GM19025 (cell line): ENCODE measurements at regions not wholly inside any gene's neighbourhood (a gene's known extent, or its start where the extent isn't known, plus 50 kb on each side); places are given as distances from the start of the nearest gene placed in this dataset.
"Not testable (repeated sequence)": the region's sequence is repeated elsewhere in the genome, so short reads cannot be mapped to it uniquely, and the experiment has no call there.

Experiments used
- ATAC-seq: cut with Tn5 transposase; IDR thresholded peaks from one replicate; pipeline ENCODE4 v1.9.1; 2021; ENCODE audit warnings: mild to moderate bottlenecking, low read depth, moderate library complexity; ENCODE audit not compliant: unreplicated experiment

DNA sequence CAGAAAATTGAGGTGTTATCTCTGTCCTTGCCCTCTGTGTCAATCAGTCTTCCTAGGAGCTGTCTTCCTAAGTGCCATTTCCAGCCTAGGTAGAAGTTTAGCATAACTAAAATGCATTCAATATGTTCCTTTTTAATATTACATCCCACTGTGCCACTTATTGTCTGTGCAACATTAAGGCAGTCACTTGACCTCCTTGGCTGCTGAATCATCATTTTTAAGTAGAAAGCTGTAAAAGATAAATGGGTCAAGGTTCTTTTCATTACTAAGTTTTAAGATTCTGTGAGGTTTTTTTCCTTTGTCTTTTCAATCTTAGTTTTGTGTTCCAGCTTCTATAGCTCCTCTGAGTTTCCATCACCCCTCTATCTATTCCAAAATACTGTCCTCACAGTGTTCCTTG lies 371.9 kb upstream of the SOX9 start:
- no peak for ATAC-seq

- no peak for ATAC-seq
These were observed 367.8 kb upstream of the SOX9 start for GRCh38 chr17:71753070-71753469.

DNA sequence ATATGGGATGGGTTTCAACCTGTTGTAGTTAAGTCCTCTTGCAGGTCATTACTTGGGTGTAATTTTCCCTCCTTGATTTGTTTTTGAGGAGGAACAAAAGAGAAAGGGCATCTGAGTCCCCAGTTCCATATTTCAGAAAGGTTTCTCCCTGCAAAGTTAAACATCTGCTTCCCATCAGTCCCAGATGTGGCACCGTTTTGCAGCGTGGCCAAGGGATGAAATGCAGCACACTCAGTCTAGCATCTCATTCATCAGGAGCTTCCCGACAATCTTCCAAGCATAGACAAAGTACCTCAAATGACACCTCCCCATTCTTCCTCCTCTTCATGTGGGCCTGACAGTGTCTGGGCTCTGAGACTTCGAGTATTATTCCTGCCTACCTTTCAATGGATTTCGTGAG lies 363.7 kb upstream of the SOX9 start:
- no peak for ATAC-seq

DNA sequence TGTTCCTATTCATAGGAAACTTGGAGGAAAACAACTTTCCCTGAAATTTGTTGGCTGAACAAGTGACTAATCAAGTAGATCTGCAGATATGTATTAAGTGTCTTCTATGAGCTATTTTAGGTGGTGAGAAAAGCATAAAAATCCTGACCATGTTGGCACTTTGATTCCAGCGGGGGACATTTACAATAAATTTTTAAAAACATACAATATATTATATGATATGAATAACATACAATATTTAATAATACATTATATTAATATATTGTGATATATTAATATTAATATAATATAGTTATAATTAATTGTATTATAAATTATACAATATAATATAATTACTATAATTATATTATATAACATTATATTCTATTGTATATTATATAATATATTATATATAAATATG lies 362.9 kb upstream of the SOX9 start:
- ATAC-seq = no peak

- ATAC-seq = no peak
These were observed 361.3 kb upstream of the SOX9 start for GRCh38 chr17:71759422-71760060.

- ATAC-seq = no peak
These were observed 360.6 kb upstream of the SOX9 start for GRCh38 chr17:71760062-71760720.

- ATAC-seq = no peak
These were observed 358.3 kb upstream of the SOX9 start for GRCh38 chr17:71762526-71762925.

- no peak for ATAC-seq
These were observed 356.3 kb upstream of the SOX9 start for GRCh38 chr17:71764505-71764904.

GRCh38 chr17:71765437-71765836 lies 355.4 kb upstream of the SOX9 start:
- ATAC-seq = no peak

DNA sequence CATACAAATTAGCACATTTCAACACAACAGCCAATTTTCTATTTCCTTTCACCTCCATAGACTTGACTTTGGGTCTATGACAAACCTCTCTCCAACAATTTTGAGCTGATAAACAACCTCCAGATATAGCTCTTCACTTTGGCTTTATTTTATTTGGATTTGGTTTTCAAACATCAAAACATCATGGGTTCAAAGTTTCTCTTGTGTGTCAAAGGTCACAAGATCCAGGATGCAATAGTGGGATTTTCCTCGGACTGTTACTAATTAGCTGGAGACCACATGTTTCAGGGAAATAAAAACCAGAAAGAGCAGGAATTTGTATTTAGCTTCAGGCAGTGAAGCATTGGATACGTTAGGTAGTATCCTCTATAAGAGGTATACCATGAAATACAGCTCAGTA lies 351.0 kb upstream of the SOX9 start:
- no peak for ATAC-seq

- no peak for ATAC-seq
These were observed 343.7 kb upstream of the SOX9 start for GRCh38 chr17:71777048-71777640.

DNA sequence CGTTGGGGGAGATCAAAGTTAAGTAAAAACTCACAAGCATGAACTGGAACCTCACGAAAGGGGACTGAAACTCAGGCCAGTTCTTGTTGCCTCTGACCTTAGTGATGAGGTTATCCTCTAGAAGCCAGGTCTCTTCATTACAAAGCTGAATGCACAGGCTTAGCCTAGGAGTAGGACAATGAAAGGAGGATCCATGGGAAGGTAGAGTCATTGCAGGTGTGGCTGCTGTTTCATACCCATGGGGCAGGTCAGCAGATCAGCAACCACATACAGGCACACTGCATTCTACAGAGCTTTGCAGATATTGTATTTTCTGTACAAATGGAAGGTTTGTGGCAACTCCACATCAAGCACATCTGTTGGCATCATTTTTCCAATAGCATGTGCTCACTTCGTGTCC lies 341.3 kb upstream of the SOX9 start:
- no peak for ATAC-seq

DNA sequence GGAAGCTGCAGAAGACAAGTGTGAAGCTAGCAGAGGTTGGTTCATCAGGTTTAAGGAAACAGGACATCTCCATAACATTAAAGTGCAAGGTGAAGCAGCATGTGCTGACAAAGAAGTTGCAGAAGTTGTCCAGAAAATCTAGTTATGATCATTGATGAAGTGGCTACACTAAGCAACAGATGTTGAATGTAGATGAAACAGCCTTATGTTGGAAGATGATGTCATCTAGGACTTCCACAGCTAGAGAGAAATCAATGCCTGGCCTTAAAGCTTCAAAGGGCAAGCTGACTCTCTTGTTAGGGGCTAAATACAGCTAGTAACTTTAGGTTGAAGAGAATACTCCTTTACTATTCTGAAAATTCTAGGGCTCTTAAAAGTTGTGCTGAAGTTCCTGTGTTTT lies 340.2 kb upstream of the SOX9 start:
- ATAC-seq = no peak

DNA sequence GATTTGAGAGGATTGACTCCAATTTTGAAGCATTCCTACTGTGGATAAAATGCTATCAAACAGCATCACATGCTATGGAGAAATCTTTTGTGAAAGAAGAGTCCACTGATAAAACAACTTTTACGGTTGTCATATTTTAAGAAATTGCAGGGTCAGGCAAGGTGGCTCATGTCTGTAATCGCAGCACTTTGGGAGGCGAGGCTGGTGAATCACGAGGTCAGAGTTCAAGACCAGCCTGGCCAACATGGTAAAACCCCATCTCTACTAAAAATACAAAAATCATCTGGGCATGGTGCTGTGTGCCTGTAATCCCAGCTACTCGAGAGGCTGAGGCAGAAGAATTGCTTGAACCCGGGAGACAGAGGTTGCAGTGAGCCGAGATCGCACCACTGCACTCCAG lies 338.8 kb upstream of the SOX9 start:
- ATAC-seq = not testable (repeated sequence)

DNA sequence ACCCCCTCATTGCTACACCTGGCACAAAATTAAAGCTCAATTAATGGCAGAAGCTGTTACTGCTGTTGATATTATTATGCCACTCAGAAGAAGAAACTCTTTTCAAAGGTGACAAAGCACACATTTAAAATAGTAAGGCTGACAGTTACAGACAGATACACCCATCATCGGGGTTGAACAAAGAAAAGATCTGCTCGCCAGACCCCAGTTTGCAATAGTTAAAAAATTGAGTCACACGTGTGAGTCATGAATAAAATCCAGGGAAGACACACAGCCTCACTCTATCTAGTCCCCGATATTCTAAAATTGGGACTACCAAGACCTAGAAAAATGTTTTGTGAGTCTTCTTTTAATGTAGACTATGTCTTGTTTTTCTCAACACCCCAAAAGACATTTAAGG lies 330.0 kb upstream of the SOX9 start:
- no peak for ATAC-seq

GRCh38 chr17:71791311-71791710 lies 329.5 kb upstream of the SOX9 start:
- ATAC-seq = no peak

- no peak for ATAC-seq
These were observed 327.9 kb upstream of the SOX9 start for GRCh38 chr17:71792966-71793365.

GRCh38 chr17:71793518-71793917 lies 327.3 kb upstream of the SOX9 start:
- no peak for ATAC-seq

DNA sequence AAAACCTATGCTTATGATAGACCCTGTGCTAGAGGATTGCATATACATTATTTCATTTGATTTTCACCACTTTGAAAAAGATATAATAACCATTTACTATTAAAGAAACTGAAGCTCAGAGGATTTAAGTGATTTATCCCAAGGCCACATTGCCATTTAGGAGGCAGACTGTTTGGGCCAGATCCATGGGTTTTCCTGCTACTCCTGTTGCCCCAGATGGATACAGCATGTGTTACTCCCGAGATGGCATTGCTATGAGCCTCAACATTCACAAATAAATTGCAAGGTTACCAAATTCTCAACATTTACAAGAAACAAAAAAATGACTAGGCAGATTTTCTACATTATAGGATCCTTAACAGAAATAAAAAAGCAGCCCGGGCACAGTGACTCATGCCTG lies 322.1 kb upstream of the SOX9 start:
- ATAC-seq = no peak

DNA sequence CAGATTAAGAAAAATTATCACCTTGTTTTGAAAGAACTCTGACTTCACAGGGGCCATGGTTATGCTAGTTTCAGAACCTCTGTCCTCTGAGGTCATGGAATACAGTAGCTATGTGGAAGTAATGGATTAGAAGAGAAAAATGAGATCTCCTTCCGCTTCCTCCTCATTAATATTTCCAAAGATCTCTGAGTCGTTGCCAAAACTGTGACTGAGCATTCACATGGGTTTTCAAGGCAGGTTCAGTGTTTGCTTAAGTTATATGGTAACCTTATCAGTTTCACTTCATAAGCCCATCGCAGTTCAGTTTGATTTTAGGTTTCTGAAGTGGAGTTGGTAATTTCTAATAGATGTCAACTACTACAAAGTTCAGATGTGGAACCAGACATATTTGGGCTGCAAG lies 321.2 kb upstream of the SOX9 start:
- no peak for ATAC-seq

GRCh38 chr17:71801301-71801700 lies 319.5 kb upstream of the SOX9 start:
- ATAC-seq = no peak

GRCh38 chr17:71802663-71803062 lies 318.2 kb upstream of the SOX9 start:
- no peak for ATAC-seq
